ENCODE measurements at regions not wholly inside any gene's neighbourhood (a gene's known extent, or its start where the extent isn't known, plus 50 kb on each side); places are given as distances from the start of the nearest gene placed in this dataset.

DNA sequence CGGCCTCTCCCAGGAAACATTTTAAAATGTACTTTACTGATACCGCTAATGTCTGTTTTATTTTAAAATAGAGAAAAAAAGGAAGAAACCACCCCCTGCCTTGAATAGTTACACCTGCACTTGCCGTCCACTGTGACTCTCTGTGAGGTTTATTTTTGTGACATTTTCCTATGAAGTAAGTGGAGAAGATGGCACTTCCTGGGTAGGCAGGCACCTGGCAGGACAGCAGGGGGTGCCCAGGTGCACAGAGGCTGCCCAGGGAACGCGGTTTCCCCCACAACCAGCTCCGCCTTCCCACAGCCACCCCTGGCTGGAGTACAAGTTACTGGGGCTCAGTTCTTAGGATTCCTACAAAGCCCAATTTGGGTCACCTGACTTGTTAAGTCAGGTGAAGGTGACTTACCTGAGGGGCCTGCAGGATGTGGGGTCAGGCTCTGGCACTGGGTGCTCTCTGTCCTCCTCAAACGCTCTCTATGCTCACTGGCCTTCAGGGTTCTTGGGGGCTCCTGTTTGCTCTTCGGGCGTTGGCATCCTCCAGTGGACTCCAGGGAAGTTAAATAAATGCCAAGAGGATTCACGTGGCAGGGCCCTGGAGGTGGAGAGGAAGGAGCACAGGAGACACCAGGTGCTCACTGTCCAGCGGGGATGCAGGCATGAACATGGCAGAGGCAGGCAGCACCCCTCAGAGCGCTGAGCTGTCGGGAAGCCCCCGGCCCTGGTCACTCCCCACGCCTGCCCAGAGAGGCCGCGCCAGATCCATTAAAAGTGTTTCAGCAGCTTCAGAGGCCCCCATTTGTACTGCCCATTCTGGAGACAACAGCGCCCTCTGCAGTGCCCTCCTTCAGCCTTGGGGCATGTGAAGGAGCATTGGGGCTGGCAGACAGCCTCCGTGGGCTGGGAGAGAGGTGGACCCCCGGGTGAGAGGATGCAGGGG, 1021.2 kb downstream of the TBC1D22A start:
- no peak for TF ChIP-seq GATA3 (IDR thresholded peaks at IDR 0.05; ENCODE audit: low read depth, low read length)
- TF ChIP-seq GATA2 (IDR thresholded peaks at IDR 0.05; ENCODE audit: low read depth, low read length) = no peak

- TF ChIP-seq GATA3 (IDR thresholded peaks at IDR 0.05; ENCODE audit: low read depth, low read length) = no peak
- TF ChIP-seq GATA2 (IDR thresholded peaks at IDR 0.05; ENCODE audit: low read depth, low read length) = no peak
Observed at GRCh38 chr22:47782328-47783075, 1020.1 kb downstream of the TBC1D22A start.

DNA sequence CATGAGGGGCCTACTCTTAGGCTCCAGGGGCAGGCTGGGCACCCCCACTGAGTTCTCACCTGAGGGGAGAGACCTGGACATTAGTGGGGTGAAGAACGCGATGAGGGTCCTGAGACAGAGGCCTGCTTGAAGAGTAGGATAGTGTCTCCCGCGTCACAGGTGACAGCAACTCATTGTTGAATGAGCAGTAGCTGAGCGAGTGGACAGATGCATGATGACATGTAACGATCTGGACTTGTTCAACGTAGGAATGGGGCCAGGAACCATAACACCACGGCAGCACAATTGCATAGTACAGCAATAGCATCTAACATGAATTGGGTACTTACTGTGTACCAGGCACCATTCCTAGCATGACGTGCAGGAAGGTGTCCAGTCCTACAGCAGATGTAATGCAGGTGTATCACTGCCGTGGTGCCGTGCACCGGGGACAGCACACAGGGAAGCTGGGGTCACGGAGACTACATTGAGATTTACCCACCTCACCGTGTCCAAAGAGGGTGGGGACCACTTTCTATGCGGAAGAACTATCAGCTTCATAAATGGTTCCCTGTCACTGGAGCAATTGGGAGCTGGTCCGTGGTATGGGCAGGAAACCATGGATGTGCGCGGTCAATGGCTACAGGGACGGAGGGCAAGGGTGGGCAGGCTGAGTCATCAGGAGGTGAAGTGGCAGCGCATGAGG, 1019.1 kb downstream of the TBC1D22A start:
- no peak for TF ChIP-seq GATA2 (IDR thresholded peaks at IDR 0.05; ENCODE audit: low read depth, low read length)
- TF ChIP-seq GATA3 (IDR thresholded peaks at IDR 0.05; ENCODE audit: low read depth, low read length) = no peak

- TF ChIP-seq GATA2 (IDR thresholded peaks at IDR 0.05; ENCODE audit: low read depth, low read length) = no peak
- no peak for TF ChIP-seq GATA3 (IDR thresholded peaks at IDR 0.05; ENCODE audit: low read depth, low read length)
Observed at GRCh38 chr22:47781024-47781423, 1018.6 kb downstream of the TBC1D22A start.

- TF ChIP-seq GATA3 (IDR thresholded peaks at IDR 0.05; ENCODE audit: low read depth, low read length) (no peak), GATA2 (IDR thresholded peaks at IDR 0.05; ENCODE audit: low read depth, low read length) (no peak)
Observed at GRCh38 chr22:47780281-47780875, 1017.9 kb downstream of the TBC1D22A start.

- TF ChIP-seq GATA2 (IDR thresholded peaks at IDR 0.05; ENCODE audit: low read depth, low read length) (peak; percentile 30; the same call in 1 of the 2 replicates), GATA3 (IDR thresholded peaks at IDR 0.05; ENCODE audit: low read depth, low read length) (no peak)
Observed at GRCh38 chr22:47779474-47779873, 1017.0 kb downstream of the TBC1D22A start.

DNA sequence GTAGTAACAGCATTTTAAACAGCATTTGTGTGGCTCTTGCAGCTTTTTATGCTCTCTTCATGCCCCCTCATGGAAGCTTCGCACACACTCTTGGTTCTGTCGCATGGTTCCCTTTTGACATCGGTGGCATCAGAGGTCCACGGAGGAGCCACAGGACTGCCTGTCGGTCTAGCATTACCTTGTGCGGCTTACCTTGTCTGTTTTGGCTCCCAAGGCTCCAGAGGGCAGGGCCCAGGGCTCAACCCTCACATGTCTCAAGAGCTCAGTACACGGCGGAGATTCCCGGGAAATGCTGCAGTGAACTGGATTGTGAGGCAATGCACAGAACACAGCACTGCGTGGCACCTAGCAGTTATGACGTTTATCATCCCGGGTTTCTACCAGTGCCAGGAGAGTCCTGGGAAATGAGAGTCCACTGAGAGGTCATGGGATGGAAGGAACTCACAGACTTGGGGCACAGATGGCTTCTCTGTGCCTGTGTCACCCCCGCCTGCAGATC, 1015.8 kb downstream of the TBC1D22A start:
- TF ChIP-seq GATA3 (IDR thresholded peaks at IDR 0.05; ENCODE audit: low read depth, low read length) (no peak), GATA2 (IDR thresholded peaks at IDR 0.05; ENCODE audit: low read depth, low read length) (no peak)

- TF ChIP-seq GATA2 (IDR thresholded peaks at IDR 0.05; ENCODE audit: low read depth, low read length) (no peak), GATA3 (IDR thresholded peaks at IDR 0.05; ENCODE audit: low read depth, low read length) (no peak)
Observed at GRCh38 chr22:47777426-47777825, 1015.0 kb downstream of the TBC1D22A start.

DNA sequence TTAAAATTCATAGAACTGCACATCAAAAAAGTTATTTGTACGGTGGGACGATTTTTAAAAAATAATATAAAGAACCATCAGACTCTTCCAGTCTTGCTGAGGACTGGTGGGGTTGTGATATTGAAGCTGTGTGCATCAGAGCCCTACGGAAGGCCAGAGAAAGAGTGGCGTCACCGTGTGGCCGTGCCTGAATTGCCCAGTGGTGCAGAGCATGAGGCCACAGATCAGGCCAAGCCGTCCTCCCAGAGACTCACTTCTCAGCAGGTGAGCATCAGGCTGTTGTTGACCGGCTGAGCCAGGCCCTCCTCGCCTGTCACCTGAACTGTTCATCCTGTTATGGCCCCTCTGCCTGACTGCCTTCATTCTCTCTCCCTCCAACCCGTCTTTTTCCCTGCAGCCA, 1013.9 kb downstream of the TBC1D22A start:
- no peak for TF ChIP-seq GATA3 (IDR thresholded peaks at IDR 0.05; ENCODE audit: low read depth, low read length)
- no peak for TF ChIP-seq GATA2 (IDR thresholded peaks at IDR 0.05; ENCODE audit: low read depth, low read length)

DNA sequence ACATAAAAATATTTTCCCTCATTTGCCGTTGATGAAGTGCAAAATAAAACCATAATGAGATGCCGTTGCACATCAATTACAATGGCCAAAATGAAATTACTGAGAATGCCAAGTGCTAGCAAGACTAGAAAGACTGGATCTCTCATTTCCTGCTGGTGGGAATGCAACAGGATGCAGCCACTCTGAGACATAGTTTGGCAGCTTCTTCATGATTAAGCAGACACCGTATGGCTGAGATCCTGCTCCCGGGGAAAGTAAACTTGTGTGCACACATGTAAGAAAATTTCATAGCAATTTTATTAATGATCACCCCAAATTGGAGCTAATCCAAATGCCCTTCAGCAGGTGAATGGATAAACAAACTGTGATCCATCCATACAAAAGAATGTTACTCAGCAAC, 1013.2 kb downstream of the TBC1D22A start:
- TF ChIP-seq GATA2 (IDR thresholded peaks at IDR 0.05; ENCODE audit: low read depth, low read length) (no peak), GATA3 (IDR thresholded peaks at IDR 0.05; ENCODE audit: low read depth, low read length) (no peak)

GRCh38 chr22:47775191-47775590, 1012.7 kb downstream of the TBC1D22A start:
- TF ChIP-seq GATA3 (IDR thresholded peaks at IDR 0.05; ENCODE audit: low read depth, low read length) (no peak), GATA2 (IDR thresholded peaks at IDR 0.05; ENCODE audit: low read depth, low read length) (no peak)

GRCh38 chr22:47773635-47774034, 1011.2 kb downstream of the TBC1D22A start:
- TF ChIP-seq GATA3 (IDR thresholded peaks at IDR 0.05; ENCODE audit: low read depth, low read length) = no peak
- no peak for TF ChIP-seq GATA2 (IDR thresholded peaks at IDR 0.05; ENCODE audit: low read depth, low read length)

GRCh38 chr22:47772864-47773263, 1010.4 kb downstream of the TBC1D22A start:
- no peak for TF ChIP-seq GATA3 (IDR thresholded peaks at IDR 0.05; ENCODE audit: low read depth, low read length)
- TF ChIP-seq GATA2 (IDR thresholded peaks at IDR 0.05; ENCODE audit: low read depth, low read length) = no peak
